DND-41 (cell line): ENCODE measurements at regions not wholly inside any gene's neighbourhood (a gene's known extent, or its start where the extent isn't known, plus 50 kb on each side); places are given as distances from the start of the nearest gene placed in this dataset.

Experiments
- CTCF ChIP-seq: IDR thresholded peaks from 2 replicates; pipeline ENCODE4 v1.5.1; 2012; ENCODE audit warnings: borderline replicate concordance, low read length, moderate library complexity, mild to moderate bottlenecking; ENCODE audit not compliant: poor library complexity, severe bottlenecking; ENCODE audit errors: extremely low read depth
- EZH2 ChIP-seq: IDR thresholded peaks from 3 replicates; pipeline ENCODE4 v1.6.1; 2012; ENCODE audit warnings: borderline replicate concordance, low read depth, mild to moderate bottlenecking, moderate library complexity, low read length, inconsistent platforms; ENCODE audit not compliant: severe bottlenecking

GRCh38 chr1:31510853-31511789 lies 65.2 kb upstream of the TINAGL1 start:
- TF ChIP-seq EZH2 (no peak), CTCF (no peak)
